ENCODE measurements at regions not wholly inside any gene's neighbourhood (a gene's known extent, or its start where the extent isn't known, plus 50 kb on each side); places are given as distances from the start of the nearest gene placed in this dataset.
A peak's percentile ranks its signal among the peaks of the same experiment; 100 is the strongest.

DNA sequence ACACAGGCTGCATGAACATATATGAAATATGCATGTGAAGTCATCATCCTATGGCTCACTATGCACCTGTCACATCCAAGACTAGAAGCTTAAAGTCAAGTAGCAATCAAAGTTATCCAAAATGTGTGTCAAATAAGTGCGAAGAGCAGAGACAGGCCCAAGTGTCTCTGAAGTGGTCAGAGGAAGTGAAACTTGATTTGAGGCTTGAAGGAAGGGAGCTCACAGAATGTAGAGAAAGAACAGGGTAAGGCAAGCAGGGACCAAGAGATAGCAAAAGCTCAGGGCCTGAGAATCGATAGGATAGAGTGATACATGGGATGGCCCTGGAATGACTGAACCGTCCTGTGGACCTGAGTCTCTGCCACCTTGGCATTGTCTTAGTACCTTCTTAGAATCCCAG is 274.3 kb upstream of the TRPC7 start (continued):
- no peak for TF ChIP-seq POLR2AphosphoS5 (IDR thresholded peaks at IDR 0.05; ENCODE audit: low read depth)
- no peak for TF ChIP-seq STAT1 (IDR thresholded peaks at IDR 0.05; ENCODE audit: unreplicated experiment)
- TF ChIP-seq ZNF331 (CRISPR knock-in tag; IDR thresholded peaks at IDR 0.05; ENCODE audit: low read depth) = no peak

DNA sequence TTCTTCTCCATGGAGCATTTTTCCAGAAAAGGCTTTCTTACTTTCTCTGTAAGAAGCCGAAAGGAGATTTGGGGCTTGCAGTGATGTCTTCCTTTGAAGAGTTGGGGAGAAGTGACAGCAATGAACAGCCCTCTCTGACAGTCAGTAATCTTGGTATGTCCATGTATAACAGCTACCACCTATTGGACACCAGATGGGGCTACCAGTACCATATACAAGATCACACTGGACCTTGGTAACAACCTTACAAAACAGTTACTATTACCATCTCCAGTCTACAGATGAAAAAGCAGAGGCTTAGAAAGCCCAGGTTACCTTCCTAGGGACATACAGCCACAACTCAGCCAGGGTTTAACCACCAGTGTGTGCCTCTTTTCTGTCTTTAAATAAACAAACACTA is 272.7 kb upstream of the TRPC7 start:
- no peak for DNase-seq (ENCODE audit: low spot score)
- Mint-ChIP-seq H3K27ac (no peak overlapping the region), H3K4me1 (peaks cover 13% of the 10 kb centered on the region), H3K4me3 (no peak overlapping the region), H3K9me3 (no peaks in the 10 kb centered on the region), H3K36me3 (ENCODE audit: low read depth) (no peaks in the 10 kb centered on the region), H3K27me3 (ENCODE audit: insufficient read depth, low read depth, poor library complexity) (peaks cover 4% of the 10 kb centered on the region)
- Histone ChIP-seq H2AFZ (no peak overlapping the region), H4K20me1 (replicated peaks; ENCODE audit: insufficient read depth) (no peaks in the 10 kb centered on the region), H3K79me2 (replicated peaks; ENCODE audit: insufficient read depth) (no peaks in the 10 kb centered on the region), H3K36me3 (ENCODE audit: insufficient read depth) (no peaks in the 10 kb centered on the region), H3K27ac (ENCODE audit: low read depth) (no peak overlapping the region), H3K4me3 (no peak overlapping the region), H3K9me2 (ENCODE audit: insufficient read depth) (peaks cover 11% of the 10 kb centered on the region; the same call in 1 of the 2 replicates), H3K27me3 (ENCODE audit: insufficient read depth) (no peaks in the 10 kb centered on the region), H3K4me1 (ENCODE audit: insufficient read depth) (0 out of 2 replicates have a peak, but pooled peaks cover 8% of the 10 kb centered on the region), H3K4me2 (no peak overlapping the region), H3F3A (replicated peaks; ENCODE audit: low read depth) (no peaks in the 10 kb centered on the region)
- no peak for ATAC-seq
- TF ChIP-seq, protein P1, sequence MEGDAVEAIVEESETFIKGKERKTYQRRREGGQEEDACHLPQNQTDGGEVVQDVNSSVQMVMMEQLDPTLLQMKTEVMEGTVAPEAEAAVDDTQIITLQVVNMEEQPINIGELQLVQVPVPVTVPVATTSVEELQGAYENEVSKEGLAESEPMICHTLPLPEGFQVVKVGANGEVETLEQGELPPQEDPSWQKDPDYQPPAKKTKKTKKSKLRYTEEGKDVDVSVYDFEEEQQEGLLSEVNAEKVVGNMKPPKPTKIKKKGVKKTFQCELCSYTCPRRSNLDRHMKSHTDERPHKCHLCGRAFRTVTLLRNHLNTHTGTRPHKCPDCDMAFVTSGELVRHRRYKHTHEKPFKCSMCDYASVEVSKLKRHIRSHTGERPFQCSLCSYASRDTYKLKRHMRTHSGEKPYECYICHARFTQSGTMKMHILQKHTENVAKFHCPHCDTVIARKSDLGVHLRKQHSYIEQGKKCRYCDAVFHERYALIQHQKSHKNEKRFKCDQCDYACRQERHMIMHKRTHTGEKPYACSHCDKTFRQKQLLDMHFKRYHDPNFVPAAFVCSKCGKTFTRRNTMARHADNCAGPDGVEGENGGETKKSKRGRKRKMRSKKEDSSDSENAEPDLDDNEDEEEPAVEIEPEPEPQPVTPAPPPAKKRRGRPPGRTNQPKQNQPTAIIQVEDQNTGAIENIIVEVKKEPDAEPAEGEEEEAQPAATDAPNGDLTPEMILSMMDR (conservative IDR thresholded peaks at IDR 0.05; ENCODE audit: low read depth in 2 of 2) = 0 out of 4 replicates have a peak, but pooled peaks of 1 of the 2 experiments have one; percentile 5
- TF ChIP-seq, protein P2, sequence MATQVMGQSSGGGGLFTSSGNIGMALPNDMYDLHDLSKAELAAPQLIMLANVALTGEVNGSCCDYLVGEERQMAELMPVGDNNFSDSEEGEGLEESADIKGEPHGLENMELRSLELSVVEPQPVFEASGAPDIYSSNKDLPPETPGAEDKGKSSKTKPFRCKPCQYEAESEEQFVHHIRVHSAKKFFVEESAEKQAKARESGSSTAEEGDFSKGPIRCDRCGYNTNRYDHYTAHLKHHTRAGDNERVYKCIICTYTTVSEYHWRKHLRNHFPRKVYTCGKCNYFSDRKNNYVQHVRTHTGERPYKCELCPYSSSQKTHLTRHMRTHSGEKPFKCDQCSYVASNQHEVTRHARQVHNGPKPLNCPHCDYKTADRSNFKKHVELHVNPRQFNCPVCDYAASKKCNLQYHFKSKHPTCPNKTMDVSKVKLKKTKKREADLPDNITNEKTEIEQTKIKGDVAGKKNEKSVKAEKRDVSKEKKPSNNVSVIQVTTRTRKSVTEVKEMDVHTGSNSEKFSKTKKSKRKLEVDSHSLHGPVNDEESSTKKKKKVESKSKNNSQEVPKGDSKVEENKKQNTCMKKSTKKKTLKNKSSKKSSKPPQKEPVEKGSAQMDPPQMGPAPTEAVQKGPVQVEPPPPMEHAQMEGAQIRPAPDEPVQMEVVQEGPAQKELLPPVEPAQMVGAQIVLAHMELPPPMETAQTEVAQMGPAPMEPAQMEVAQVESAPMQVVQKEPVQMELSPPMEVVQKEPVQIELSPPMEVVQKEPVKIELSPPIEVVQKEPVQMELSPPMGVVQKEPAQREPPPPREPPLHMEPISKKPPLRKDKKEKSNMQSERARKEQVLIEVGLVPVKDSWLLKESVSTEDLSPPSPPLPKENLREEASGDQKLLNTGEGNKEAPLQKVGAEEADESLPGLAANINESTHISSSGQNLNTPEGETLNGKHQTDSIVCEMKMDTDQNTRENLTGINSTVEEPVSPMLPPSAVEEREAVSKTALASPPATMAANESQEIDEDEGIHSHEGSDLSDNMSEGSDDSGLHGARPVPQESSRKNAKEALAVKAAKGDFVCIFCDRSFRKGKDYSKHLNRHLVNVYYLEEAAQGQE (IDR thresholded peaks at IDR 0.05; ENCODE audit: unreplicated experiment) = no peak

DNA sequence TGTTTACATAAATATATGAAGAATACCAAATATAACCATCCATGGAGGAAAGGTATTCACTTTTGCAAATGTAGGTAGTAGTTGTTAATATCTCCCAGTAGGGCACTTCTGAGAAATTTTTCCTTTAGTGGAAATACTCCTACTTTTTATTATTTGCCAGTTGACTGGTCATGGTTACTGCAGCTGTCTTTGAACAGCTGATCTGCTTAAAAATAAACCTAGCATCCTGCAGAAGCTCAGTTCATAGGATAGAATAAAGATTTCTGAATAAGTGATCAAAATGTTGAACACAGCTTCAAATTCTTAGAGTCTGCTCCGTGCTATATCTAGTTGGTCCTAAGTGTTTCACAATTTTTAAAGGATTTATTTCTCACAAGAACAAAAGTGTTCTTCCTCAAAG is 270.7 kb upstream of the TRPC7 start:
- Histone ChIP-seq H4K20me1 (replicated peaks; ENCODE audit: insufficient read depth) (no peaks in the 10 kb centered on the region), H3K4me2 (no peak overlapping the region), H3K27ac (ENCODE audit: low read depth) (no peak overlapping the region), H3K79me2 (replicated peaks; ENCODE audit: insufficient read depth) (no peaks in the 10 kb centered on the region), H3K9me2 (ENCODE audit: insufficient read depth) (peaks cover 11% of the 10 kb centered on the region; the same call in 1 of the 2 replicates), H2AFZ (no peak overlapping the region), H3F3A (replicated peaks; ENCODE audit: low read depth) (no peaks in the 10 kb centered on the region), H3K36me3 (ENCODE audit: insufficient read depth) (no peaks in the 10 kb centered on the region), H3K4me1 (ENCODE audit: insufficient read depth) (no peaks in the 10 kb centered on the region), H3K4me3 (no peak overlapping the region), H3K27me3 (ENCODE audit: insufficient read depth) (no peaks in the 10 kb centered on the region)
- no peak for ATAC-seq
- Mint-ChIP-seq H3K27ac (no peak overlapping the region), H3K4me1 (peaks cover 3% of the 10 kb centered on the region; the same call in 2 of the 3 replicates), H3K9me3 (no peaks in the 10 kb centered on the region), H3K36me3 (ENCODE audit: low read depth) (no peaks in the 10 kb centered on the region), H3K4me3 (no peak overlapping the region), H3K27me3 (ENCODE audit: insufficient read depth, low read depth, poor library complexity) (peaks cover 2% of the 10 kb centered on the region)
- no peak for TF ChIP-seq STAT1 (IDR thresholded peaks at IDR 0.05; ENCODE audit: unreplicated experiment)
- DNase-seq (ENCODE audit: low spot score) = no peak

Data from GM23338 (cell line).